HG03439 (cell line): ENCODE measurements at regions not wholly inside any gene's neighbourhood (a gene's known extent, or its start where the extent isn't known, plus 50 kb on each side); places are given as distances from the start of the nearest gene placed in this dataset.

Experiments used
- ATAC-seq: cut with Tn5 transposase; IDR thresholded peaks from one replicate; pipeline ENCODE4 v1.9.1; 2021; ENCODE audit warnings: mild to moderate bottlenecking, moderate library complexity; ENCODE audit not compliant: unreplicated experiment

DNA sequence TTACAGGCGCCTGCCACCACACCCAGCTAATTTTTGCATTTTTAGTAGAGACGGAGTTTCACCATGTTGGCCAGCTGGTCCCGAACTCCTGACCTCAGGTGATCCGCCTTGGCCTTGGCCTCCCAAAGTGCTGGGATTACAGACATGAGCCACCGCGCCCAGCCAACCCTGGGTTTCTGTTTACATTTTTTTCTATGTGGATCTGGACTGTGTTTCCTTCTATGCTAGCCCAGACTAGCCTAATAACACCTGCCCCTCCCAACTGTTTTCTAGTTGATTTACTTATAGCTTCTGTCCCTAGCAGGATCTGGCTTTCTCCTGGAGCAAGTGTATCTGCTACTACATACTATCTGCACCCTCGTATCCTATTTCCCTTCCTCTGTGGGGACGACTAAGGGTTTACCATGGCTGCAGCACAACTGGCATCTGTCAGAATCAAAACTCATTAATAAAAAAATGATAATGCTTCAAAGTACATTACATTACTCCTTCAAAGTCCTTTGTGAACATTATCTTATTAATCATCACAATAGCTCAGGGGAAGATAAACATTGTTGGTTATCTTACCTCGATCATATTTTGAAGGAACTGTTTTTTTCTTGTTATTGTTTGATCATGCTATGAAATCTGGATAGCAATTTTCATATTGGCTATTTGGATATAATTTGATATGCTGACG, 228.3 kb downstream of the KLF5 start:
- no peak for ATAC-seq

DNA sequence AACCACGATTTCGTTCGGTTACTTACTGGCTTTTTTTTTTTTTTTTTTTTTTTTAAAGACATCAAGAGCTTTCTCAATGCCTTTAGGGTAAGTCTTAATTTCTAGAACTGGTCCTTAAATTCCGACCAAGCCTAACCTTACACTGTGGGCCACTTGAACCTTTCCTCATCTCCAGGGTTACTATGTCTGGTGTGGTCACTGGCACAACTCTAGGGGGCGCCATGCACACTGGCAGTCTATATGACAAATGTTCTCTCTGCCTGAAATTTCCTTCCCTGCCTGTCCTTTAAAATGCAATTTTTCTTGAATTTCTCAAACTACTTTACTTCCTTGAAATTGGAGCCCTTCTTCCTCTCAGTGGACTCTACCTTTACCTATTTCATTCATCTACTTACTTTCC, 227.4 kb downstream of the KLF5 start:
- no peak for ATAC-seq

DNA sequence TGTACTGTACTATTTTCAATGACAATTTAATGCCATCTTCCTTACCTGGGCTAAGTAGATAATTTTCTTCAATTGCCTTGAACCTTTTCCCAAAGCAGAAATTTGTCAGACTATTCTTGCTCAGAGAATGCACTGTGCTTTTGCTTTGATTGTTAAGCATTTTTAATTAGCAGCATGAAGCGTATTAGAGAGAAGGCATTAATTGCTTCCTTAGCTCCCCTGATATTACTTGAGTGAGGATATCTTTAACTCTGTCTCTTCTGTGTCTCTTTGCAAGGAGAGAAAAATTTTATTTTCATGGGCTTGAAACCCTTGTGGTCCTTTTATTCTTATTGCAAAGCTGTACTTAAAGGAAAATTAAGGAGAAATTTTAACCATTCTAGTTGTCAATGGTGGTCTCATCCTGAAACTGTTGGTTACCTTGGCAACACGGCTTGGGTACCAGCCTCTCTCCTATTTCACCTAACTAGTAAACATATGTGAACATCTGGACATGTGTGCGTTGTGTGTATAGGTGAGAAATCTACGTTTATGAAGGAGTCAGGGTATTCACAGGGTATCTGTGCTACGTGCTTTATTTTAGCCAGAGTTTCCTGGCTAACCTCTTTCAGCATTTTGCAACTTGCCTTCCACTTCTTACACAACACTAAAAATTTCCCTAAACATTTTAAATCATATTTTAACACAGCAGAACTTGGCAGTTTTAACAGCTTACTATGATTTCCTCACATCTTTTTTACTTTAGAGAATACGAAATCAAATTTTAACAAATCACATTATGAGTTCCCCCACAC, 225.5 kb downstream of the KLF5 start:
- ATAC-seq = no peak

DNA sequence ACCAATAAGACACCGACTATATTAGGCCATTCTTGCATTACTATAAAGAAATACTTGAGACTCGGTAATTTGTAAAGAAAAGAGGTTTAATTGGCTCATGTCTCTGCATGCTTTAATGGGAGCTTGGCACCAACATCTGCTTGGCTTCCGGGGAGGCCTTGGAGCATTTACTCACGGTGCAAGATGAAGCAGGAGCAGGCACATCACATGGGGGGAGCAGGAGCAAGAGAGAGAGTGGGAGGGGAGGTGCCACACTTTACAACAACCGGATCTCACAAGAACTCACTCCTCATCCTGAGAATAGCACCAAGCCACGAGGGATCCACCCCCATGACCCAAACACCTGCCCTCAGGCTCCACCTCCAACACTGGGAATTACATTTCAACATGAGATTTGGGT, 224.8 kb downstream of the KLF5 start:
- no peak for ATAC-seq

DNA sequence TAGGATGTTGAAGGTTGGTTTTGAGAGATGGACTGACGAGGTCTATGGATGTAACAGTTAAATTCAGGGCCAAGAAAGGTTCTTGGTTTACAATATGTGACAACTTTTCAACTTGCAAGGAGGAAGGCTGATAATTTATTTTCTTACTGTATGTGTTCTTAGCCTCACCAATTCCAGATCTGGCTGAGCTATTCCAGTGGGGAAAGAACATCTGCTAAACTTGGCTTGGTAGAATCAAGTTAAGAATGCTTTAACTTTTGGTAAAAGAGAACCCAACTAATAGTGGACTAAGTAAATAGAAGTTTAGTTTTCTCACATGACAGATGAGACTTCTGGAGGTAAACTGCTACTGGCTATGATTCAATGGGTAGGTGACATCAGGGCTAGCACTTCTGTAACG, 222.9 kb downstream of the KLF5 start:
- ATAC-seq = no peak

DNA sequence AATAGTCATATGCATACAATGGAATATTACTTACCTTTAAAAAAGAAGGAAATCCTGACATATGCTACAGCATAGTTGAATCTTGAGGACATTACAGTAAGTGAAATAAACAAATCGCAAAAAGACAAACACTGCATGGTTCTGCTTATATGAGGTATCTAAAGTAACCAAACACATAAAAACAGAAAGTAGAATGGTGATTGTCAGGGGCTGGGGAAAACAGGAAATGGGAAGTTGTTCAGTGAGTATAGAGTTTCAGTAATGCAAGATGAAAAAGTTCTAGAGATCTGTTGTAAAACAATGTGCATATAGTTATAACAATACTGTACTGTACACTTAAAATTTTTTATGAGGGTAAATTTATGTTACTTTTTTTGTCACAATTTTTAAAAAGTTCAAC, 219.4 kb downstream of the KLF5 start:
- ATAC-seq = no peak

DNA sequence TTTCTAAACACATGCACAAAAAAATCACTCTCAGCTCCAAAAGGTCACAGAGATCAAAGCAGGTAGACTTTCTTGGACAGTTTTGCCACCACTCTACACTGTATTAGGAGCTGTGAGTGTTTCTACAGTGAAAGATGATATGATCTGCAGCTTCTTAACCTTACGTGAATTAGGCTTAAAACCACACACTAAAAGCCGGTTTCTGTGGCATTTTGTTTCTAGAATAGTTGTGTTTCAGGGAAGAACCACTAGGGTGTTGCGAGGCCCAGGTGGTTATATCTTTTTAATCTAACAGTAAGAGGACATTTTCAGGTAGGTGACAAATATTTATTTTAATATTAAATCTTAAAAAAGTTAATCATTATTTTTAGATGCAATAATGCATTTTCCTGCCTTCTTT, 216.4 kb downstream of the KLF5 start:
- no peak for ATAC-seq

DNA sequence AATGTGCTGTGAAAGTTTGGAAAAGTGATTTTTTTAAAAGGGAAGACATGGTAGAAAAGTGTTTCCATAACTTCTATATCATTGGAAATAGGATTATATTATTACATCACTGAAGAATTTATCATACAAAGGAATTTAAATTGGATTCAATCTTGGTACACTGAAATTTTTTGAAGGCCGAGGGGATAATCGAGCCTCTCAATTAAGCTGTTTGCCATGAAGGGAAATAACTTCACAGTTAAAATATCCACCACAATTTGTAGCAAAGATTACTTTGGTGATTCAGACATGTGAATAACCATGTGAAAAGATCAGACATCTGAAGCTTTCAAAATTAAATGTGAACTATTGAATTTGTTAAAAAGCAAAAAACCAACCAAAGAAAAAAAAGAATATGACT, 215.3 kb downstream of the KLF5 start:
- no peak for ATAC-seq

DNA sequence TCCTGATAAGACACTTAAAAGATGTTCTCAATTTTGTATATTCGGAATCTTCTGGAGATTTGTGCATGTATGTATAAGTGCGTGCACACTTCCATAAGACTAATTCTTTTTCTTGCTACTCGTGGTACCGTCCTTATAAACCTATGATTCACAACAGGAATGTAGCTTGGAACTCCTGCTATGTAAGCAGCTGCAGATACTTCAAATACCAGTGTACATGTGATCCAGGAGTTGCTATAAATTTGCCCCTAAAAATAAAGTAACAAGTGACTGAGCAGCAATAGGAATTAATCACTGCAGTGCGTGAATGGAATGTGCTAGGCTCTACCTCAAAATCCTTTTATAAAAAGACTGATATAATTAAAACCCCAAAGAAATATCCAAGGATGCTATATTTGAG, 214.9 kb downstream of the KLF5 start:
- no peak for ATAC-seq

DNA sequence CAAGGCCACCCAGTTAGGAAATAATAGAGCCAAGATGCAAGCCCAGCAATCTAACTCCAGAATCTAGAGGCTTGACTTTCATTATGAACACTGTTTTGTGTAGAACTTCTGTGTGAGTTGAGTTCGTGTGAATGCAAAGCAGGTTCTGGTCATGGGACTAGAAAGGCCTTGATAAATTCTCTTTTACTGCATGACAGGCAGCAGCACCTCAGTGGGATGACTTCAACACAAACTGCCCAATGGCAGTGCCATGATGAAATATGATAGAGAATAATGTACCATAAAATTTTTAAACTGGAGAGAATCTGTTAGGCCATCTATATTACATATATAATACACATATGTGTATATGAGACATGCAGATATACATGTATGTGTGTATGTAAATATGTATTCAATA, 214.5 kb downstream of the KLF5 start:
- no peak for ATAC-seq

DNA sequence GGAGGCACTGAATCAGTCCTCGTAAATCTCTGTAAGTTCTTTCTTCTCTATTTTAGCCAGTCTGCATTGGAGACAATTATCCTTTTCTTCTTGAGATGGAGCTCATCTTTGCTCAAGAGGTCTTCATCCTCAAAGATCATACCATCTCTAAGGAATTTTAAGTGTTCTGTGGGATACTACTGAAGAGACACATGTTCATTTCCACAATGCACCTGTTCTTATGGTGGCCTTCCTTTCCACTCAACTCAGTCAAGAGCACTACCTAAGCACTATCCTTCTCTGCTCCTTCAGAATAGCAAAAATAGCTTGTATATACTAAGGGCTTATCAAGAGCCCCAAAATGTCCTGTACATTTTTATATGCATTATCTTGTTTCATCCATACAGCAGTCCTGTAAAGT, 214.0 kb downstream of the KLF5 start:
- ATAC-seq = no peak

DNA sequence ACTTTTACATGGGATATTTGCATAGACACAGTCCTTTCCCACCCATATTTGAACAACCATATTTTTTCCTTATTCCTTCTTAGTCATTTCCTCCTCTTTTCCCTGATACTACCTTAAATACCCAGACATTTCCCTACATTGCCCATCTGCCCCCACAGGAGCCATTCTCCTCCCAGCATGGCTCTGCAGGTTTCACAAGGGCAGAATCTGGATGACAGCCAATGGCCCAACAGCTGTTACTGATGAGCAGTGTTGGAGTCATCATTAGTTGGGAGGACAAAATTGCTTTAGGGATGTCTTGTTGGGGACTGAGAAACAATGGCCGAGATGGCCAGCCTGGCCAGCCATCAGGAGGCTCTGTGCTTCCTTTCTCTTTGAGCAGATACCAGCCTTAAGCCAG, 209.5 kb downstream of the KLF5 start:
- ATAC-seq = no peak

DNA sequence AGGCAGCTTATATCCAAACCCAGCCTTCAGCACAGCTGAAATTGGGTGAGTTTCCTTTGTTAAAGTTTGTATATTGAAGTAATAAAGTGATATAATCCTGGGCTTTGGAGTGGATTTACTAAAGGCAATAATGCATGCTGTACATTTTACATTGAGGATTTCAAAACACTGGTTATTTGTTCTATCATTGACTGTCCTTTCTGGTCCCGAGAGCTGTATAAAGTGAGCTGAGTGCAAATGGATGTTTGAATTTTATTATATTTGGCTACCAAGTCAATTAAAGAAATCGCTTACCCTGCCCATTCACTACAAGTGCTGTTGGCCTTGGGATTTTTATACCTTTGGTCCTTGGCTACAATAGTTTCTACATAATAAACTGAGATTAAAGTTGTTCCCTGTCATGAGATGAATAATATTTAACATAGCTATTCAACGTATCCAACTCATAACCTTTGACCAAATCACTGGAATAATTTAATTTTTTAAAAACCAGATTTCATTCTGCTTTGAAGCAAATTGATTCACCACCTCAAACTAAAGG, 207.9 kb downstream of the KLF5 start:
- ATAC-seq = no peak

DNA sequence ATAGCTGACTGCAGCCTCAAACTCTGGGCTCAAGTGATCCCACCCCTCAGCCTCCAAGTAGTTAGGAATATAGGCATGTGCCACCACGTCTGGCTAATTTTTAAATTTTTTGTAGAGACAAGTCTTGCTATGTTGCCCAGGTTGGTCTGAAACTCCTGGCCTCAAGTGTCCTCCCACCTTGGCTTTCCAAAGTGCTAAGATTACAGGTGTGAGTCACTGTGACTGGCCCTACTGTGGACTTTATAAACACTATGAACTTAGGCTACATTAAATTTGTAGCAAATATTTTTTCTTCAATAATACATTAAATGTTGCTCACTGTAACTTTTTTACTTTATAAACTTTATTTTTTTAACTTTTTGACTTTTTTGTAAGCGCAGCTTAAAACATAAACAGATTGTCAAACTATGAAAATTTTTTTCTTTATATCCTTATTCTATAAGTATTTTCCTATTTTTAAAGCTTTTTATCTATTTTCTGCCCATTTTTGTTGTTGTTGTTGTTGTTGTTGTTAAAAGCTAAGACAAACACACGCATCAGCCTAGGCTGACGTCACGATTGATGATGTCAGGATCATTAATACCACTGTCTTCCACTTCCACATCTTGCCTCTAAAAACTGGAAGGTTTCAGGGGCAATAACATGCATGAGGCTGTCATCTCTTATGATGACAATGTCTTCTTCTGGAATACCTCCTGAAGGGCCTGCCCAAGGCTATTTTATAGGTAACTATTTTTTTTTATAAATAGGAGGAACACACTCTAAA, 204.2 kb downstream of the KLF5 start:
- ATAC-seq = no peak

DNA sequence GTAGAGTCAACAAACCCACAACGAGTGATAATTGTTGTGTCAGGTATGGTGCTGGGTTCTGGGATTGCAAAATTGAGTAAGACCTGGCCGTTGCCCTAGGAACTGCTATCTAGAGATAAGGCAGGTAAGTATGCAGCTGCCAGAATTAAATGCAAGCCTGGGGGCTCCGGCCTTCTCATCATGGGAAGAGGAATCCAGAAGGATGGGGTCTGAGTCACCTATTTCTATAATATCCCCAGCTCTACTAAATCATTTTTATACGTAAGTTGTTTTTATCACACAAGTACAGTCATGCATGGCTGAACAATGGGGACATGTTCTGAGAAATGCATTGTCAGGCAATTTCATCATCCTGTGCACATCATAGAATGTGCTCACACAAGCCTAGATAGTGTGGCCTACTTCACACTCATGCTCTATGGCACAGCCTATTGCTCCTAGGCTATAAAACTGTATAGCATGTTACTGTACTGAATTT, 203.0 kb downstream of the KLF5 start:
- ATAC-seq = no peak

DNA sequence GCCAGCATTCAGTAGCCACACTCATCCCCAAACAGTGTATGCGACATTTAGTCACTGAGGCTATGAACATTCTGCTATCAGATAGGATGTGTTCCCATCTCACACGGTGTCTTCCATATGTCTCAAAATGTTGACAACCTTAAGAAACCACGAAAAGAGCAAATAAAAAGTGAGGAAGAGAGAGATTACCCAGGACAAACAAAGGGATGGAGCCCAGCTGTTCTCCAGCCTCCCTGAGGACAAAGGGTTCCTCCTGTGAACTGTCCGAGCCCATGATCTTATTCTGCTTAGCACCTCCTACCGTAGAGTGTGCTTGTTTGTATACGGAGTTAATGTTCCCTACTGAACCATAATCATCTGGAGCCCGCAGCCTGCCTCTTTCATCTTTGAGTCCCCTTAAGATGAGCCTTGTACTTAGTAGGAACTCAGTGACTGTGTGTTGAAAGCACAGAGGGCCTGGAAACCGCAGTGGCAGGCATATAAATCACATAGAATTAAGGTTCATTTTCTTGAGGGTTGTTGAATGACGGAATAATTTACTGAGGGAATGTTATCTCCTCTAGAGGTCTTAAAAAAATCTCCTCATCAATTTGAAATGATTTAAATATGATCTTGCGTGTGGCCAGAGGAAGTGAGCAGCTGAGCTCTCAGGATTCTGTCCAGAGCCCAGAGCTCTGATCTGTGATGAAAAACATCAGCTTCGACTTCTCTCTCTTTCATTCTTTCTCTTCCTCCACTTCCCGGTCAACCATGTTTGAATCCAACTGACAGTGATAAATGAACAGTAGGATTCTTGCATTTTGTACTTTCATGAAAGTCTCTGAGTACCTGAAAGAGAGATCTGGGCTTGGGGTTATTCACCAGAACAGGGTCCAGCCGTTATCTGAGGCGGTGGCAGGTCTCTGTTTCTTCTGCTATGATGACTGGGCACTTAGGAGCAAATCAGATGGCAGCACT, 200.5 kb downstream of the KLF5 start:
- ATAC-seq = no peak

DNA sequence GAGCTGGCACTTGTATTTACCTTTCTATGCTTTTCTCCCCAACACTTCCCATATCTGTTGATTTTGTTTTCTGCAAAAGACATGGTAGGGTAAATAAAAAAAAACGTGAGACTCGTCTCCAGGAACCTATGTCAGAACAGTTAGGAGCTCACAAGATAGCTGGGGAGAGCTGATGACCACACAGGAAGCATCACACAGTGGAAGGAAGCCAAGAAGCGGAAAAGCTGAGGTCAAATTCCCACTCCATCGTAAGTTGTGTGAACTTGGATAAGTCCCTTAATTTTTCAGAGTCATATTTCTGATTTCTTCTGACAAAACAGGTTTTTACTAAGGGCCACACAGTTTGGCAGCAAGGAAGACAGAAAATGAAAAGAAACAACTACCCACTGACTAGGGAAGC, 199.6 kb downstream of the KLF5 start:
- ATAC-seq = no peak

DNA sequence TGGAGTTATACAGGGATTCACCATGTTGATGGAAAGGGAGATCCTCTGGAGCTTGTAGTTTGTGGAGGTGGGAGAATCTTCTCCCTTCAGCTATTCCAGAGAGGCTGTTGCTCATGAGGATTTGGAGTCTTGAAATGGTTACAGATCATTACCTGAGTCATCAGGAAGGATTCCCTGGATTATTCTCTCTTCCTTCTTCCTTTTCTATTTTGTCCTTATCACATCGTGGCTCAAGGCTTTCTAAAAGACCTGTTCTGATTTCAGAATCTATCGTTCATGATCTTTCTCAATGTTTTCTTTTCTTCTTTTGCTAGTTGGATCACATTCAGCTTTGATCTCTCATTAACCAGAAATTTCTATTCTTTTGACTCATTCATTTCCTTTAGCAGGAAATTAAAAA, 196.0 kb downstream of the KLF5 start:
- ATAC-seq = no peak

DNA sequence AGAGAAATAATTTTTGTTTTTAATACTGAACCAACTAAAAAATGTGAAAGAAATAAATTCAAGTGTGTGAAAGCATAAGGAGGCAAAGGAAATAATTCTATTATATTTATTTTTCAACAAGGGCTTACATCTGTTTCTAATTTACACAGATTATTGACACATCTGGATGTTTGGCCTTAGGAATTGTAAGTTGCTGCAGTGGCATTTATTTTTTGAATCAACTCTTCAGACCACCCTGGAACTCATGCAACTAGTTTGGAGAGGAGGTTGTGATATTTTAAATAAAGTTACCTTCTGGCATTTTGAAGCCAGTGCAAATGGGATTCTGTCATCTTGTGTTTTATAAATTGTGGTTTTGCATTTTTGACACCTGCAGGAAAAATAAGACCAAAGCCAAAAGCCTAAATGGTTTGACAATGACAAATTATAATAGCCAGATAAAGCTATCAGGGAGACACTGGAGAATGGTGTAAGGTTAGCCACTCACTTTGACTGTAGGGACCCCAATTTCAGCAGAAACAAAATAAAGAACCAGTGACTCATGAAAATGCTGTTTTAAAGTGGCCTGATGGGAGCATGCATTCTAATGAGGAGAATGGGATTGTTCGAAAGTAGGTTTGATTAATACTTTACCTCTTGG, 192.9 kb downstream of the KLF5 start:
- no peak for ATAC-seq

DNA sequence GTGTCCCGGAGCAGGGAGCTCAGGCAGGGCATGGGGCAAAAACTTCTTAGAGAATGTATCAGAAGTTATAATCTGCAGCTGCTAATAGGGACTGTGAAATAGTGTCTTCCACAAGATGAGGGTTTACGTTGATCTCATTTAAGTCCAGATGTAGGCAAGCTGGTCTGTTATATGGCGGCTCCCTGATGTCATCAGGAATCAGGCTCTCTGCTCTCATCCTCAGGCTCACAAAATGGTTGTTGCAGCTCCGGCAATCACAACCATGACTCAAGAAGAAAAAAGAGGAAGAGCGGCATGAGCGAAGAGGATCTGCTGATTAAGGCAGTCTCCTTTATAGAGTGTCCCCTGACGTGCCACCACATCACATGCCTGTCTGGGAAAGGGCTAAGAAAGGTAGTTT, 191.3 kb downstream of the KLF5 start:
- ATAC-seq = no peak
